GM19452 (cell line): ENCODE measurements at regions not wholly inside any gene's neighbourhood (a gene's known extent, or its start where the extent isn't known, plus 50 kb on each side); places are given as distances from the start of the nearest gene placed in this dataset.
"Not testable (repeated sequence)": the region's sequence is repeated elsewhere in the genome, so short reads cannot be mapped to it uniquely, and the experiment has no call there.

Experiments used
- ATAC-seq: cut with Tn5 transposase; IDR thresholded peaks from one replicate; pipeline ENCODE4 v1.9.1; 2021; ENCODE audit not compliant: unreplicated experiment

DNA sequence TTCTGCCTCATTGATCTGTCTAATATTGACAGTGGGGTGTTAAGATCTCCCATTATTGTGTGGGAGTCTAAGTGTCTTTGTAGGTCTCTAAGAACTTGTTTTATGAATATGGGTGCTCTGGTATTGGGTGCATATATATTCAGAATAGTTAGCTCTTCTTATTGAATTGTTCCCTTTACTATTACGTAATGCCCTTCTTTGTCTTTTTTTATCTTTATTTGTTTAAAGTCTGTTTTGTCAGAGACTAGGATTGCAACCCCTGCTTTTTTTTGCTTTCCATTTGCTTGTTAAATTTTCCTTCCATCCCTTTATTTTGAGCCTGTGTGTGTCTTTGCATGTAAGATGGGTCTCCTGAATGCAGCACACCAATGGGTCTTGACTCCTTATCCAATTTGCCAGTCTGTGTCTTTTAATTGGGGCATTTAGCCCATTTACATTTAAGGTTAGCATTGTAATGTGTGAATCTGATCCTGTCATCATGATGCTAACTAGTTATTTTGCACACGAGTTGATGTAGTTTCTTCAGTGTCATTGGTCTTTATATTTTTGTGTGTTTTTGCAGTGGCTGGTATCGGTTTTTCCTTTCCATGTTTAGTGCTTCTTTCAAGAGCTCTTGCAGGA lies 1126.0 kb upstream of the TMEM132C start:
- ATAC-seq: not testable (repeated sequence)

DNA sequence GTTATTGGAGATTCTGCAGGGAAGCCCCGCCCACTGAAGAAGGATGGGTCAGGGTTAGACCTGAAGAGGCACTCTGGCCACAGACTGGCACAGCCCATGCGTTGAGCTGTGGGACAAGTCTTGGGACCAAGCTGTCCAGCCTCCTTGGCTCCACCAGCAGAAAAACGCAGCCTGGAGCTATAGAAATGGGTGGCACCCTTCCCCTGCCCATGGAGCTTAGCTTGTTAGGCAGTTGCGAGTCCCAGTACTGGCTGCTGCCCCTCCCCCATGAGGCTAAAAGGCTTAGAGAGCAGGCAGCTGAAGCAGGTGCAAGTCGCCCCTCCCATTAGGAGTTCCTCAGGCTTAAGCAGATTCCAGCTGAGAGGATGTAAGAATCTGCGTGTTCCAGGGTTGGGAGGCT lies 1124.0 kb upstream of the TMEM132C start:
- no peak for ATAC-seq

DNA sequence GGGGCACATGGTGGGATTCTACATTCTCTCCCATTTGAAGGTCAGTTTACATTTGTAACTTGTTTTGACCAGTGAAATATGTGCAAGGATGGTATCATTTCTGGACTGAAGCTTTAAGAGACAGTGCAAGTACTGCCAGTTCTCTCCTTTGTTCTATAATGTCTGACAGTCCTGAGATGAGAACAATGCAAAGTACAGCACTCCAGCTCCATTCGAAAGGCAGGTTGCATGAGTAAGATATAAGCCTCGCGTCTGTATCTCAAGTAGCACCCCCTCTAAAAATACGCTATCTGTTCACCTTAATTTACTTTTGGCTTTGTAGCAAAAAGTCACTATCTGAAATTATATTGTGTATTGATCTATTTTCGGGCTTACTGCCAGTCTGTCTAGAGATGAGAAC lies 1122.2 kb upstream of the TMEM132C start:
- no peak for ATAC-seq

DNA sequence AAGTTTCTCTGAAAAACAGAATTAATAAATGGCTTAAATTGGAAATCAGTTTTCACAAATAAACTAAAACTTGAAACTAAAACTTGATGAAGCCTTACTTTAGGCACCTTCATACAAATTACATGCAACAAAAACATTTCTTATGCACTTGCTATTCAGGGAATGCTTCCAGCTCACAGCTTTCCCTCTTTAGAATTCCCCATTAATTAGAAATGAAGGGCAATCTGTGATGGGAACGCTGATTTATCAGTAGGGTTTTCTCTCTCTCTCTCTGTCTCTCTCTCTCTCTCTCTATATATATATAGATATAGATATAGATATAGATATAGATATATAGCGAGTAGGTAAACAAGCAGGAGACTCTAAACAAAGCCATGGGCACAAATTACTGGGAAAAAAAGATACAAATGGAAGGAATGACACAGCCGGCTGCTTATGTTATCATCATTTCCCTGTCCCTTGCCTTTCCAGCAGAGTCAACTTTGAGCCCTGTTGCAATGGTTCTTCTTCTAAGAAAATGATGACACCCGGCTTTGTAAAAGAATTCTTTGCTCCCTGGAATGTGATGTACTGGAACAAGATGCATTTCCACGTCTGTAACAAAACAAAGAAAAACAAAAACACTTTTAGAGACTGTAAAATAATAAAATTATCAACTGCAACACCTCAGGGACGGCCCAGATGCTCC lies 1121.6 kb upstream of the TMEM132C start:
- ATAC-seq: no peak

DNA sequence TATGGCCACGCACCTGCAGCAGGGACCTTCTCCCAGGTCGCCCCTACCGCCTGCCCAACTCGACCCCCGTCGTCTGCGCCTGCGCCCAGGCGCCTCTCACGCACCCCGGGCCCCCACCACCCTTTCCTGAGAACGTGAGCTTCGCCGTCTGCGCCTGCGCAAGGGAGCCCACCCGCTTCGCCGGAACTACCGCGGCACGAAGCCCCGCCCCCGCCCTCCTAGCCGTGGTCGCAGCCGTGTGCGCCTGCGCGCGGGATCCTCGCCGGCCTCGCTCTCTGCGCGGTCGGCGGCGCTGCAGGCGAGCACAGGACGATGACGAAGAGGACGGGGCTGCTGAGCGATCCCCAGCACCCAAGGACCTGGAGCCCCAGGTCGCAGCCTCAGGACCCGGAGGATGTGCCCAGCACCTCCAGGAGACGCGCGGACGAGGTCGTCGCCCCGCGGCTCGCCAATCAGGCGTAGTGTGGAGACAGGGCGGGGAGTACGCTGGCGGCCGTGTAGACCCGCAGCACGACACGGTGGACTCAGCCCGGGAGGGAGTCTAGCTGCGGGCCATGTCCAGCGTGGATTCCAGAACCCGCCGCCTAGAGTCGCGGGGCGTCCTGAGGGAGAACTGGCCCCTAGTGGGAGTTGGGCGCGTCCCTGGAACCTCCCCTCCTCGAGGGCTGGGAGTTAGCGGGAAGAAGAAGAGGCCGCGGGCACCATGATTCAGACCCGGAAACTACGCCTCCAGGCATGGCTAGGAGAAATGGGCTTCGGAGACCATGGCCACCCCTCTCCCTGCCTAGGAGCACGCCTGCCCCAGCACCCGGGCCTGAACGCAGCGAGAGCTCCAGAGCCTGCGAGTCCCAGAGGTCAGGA lies 1120.8 kb upstream of the TMEM132C start:
- no peak for ATAC-seq

DNA sequence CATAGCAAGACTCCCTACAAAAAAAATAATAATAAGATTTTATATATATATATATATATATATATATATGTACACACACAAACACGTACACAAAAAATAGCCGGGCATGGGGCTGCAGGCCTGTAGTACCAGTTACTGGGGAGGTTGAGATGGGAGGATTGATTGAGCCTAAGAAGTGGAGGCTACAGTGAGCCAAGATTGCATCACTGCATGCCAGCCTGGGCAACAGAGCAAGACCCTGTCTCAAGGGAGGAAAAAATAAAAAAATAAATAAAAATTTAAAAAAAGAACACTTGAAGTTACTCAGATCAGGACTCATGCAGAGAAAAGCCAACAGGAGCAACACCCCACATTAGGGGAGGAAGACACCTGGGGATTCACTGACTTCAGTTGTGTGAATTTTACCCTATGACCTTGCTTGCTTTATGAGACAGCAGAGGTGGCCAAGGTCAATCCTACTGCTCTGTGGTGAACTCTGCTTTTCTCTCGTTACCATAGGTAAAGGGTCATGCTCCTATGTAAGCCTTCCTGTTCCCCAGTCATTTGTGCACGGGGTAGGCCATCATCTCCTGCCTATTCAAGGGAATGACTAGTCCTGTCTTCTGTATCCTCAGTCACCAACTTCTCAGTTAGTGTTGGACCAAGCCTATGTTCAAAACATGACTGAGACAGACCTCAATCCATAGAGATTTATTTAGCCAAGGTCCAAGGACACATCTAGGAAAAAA lies 1119.8 kb upstream of the TMEM132C start:
- ATAC-seq: no peak

DNA sequence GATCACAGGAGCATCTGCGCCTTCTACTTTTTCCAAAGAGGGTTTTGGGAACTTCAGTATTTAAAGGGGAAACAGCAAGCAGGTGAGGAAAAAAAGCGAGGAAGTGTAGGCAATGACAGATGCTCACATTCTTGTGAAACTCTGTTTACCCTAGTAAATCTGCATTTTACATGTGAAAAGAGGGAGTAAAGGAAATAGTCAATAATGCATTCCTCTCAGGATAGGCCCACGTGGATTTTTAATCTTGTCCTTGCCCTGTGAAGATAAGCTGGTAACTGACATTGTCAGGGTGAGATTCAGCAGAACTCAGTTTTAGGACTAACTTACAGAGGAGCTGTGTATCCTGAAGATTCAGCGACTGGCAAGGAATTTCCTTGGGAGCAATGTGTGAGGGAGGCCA lies 1119.2 kb upstream of the TMEM132C start:
- ATAC-seq: no peak

DNA sequence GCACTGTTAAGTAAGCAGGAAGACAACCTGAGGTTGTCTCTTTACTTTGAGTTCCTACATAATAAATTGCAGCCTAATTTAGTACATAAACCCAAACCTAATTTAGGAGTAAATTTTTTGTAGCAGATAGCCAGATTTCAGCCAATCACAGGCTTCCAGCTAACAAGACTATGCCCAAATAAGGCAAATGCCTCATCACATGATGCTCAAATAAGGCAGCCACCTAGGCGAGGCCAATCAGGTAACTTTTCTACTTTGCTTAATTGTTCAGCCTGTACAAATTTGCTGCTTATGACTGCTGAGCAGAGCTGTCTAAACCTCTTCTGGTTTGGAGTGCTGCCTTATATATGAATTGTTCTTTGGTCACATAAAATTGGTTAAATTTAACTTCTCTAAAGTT lies 1118.7 kb upstream of the TMEM132C start:
- no peak for ATAC-seq

DNA sequence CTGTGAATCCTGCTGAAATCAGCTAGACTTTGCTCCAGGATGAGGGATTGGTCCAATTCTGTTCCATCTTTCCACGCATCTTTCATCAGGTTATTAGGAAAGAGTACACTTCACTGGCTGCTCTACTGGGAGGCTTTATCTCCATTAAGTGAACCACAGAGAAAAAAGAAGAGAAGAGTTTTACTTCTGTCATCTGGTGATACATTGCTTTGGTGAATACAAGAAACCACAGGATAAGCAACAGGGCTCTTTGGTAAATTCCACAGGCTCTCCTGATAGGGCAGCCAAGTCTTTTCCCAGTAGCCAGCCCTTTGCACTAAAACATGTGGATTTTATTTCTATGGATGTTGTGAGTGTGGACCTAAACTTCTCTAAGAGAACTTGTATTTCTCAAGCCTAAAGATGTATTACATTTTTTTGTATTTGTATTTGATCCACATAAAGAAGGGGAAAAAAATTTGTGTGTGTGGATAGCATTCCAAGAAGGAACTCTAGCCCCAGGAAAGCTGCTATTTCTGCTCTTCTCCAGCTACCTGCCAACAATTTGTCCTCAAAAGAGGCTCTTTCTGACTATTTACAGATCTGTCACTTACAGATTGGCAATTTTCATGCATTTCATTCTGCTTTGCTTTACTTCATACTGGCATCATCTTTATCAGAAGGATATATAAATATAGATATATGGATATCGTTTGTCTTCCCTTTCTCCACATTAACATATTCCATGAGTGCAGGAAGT lies 1117.6 kb upstream of the TMEM132C start:
- no peak for ATAC-seq

DNA sequence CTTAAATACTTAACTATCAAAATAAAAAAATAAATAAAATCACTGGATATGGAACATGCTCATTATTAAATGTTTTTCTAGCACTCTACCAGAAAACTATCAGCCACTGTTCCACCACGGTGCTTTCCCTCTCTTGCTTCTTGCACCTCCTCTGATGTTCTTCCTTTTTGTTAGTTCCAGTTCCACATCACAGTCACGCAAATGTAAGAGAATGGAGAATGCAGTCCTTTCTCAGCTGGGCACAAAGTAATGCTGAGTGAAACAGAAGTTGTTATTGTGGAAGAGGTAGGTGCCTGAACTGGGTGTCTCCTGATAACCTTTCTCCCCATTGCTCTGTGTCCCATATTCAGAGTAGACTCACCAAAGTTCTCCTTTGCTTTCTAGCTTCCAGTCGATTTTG lies 1116.9 kb upstream of the TMEM132C start:
- ATAC-seq: no peak

DNA sequence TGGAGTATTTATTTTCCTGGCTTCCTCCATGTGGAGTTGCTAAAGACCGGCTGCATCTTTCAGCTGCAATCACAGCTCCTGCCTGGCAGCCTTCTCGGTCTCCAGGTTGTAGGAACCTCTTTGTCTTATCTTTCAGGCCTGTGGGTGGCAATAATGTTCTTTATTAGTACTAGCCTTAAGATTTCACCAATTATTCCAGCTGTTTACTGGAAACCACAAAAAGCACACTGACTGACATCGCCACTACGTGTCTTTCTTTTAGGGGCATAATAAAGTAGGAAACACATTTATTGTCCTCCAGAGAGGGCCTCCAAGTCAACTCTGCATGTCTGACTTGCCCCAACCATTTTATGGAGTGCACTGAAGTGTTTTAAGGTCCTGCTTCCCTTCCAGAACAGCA lies 1116.5 kb upstream of the TMEM132C start:
- no peak for ATAC-seq

DNA sequence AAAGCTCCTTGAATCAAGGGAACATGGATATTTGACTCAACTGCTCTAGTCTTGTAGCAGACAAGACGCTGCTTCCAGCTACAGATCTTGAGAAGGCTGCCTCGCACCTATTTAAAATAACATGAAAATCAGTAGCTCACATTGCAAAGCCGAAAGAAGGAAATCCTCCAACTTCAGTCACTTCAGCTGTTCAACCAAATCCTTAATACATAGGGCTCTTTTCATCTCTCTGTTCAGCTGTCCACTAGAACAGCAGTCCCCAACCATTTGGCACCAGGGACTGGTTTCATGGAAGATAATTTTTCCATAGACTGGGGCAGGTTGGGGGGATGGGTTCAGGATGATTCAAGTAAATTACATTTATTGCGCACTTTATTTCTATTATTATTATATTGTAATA lies 1116.0 kb upstream of the TMEM132C start:
- ATAC-seq: no peak

DNA sequence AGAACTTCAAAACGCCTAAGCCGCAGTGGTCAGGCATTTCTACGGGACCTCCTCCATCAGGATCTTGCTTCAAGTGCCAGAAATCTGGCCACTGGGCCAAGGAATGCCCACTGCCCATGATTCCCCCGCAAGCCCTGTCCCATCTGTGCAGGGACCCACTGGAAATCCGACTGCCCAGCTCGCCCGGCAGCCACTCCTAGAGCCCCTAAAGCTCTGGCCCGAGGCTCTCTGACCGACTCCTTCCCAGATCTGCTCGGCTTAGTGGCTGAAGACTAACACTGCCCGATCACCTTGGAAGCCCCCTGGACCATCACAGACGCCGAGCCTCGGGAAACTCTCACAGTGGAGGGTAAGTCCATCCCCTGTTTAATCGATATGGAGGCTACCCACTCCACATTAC lies 1113.0 kb upstream of the TMEM132C start:
- no peak for ATAC-seq

DNA sequence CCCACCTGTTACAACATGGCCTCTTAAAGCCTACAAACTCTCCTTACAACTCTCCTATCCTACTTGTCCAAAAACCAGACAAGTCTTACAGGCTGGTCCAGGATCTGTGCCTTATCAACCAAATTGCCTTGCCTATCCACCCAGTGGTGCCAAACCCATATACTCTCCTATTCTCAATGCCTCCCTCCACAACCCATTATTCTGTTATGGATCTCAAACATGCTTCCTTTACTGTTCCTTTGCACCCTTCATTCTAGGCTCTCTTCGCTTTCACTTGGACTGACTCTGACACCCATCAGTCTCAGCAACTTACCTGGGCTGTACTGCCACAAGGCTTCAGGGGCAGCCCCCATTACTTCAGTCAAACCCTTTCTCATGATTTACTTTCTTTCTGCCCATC lies 1112.1 kb upstream of the TMEM132C start:
- ATAC-seq: not testable (repeated sequence)

DNA sequence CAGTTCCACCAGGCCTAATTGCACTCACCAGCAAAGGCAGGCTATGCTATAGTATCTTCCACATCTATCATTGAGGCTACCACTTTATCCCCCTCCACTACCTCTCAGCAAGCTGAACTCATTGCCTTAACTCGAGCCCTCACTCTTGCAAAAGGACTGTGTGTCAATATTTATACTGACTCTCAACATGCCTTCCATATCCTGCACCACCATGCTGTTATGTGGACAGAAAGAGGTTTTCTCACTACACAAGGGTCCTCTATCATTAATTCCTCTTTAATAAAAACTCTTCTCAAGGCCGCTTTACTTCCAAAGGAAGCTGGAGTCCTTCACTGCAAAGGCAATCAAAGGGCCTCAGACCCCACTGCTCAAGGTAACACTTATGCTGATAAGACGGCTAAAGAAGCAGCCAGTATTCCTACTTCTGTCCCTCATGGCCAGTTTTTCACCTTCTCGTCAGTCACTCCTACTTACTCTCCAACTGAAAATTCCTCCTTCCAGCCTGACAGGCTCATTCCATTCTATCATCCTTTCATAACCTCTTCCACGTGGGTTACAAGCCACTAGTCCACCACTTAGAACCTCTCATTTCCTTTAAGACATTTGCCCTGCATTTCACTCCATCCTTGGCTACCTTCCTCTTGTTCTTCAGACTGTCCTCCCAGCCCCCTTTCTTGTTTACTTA lies 1110.9 kb upstream of the TMEM132C start:
- not testable (repeated sequence) for ATAC-seq

DNA sequence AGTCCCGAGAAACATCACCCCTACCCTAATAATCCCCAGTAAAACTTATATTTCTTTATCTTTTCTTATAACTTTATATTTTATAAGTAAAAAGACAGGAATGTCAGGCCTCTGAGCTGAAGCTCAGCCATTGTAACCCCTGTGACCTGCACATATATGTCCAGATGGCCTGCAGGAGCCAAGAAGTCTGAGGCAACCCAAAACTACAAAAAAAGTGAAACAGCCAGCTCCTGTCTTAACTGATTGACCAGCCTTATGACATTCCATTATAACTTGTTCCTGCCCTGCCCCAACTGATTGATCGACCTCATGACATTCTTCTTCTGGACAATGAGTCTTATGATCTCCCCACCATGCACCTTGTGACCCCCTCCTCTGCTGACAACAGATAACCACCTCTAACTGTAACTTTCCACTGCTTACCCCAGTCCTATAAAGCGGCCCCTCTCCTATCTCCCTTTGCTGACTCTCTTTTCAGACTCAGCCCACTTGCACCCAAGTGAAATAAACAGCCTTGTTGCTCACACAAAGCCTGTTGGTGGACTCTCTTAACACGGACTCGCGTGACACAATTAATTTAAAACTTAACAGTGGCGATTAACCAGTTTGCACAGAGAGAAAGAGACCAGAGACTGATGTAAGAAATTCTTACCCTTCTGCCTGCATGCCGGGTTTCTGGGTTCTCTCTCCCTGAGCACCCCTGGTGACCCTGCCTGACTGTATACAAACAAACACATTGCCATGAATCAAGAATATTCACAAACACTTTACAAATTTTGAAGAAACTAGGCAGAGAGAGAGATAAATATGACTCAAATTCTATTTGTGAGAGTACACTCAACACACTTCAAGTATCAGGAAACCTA lies 1109.2 kb upstream of the TMEM132C start:
- not testable (repeated sequence) for ATAC-seq

DNA sequence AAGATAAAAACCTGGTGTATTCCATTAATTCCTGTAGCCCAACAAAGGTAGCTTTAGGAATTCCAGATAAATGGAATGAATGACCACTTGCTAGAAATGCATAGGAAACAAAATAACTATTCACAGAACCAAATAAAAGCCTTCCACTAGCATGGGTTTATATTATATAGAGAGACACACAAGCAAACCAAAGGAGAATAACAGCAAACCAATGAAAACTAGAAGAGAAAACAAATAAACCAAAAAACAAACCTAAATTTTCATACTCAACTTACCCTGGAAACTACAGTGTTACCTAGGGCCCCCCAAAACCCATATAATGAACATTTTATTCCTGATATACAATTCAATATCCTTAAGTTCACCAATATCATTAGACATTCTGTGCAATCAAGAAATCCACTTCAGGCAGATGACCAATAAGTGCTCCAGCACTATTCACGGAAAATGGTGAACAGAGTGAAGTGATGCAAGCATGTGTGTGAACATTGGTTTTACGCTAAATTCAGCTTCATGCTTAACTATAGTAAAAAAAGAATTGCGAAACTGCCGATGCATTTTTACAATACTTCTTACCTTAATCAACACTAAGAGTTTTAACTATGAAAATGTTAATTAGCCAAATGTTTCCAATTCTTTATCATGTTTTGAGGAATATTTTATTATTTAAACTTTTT lies 1108.4 kb upstream of the TMEM132C start:
- ATAC-seq: no peak

DNA sequence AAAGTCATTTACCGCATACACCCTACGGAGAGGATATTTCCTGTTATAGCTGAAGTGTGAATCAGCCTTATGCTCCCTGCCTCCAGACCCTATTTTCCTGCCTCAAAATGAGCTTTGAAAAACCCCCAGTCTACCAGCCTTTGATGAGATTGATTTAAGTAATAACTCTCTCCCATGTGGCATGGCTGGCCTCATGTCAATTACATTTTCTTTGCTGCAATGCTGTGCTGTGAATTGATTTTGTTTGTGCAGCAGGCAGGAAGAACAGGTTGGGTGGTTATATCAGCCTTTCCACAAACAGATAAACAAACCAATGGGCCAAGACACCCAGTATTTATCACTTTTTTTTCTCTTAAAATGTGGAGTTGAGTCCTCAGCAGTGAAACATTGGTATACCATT lies 1105.5 kb upstream of the TMEM132C start:
- ATAC-seq: no peak

DNA sequence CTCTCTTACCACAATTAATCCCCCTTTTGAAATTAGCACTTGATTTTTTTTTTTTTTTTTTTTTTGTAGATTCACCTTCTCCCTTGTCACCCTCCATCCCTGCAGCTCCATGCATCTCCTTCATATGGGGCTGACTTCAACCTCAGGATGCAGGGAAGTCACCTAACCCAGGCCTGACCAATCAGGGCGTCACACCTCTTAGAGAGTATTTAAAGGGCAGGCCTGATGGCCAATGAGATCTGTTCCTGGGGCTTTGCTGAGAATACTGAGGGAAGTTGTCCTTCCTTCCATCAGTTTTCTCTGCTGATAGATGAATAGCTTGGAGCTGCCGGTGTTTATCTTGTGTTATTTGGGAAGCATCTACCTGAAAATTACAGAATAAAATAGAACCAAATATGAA lies 1104.7 kb upstream of the TMEM132C start:
- no peak for ATAC-seq
